NCI-H226 (cell line): ENCODE measurements at regions not wholly inside any gene's neighbourhood (a gene's known extent, or its start where the extent isn't known, plus 50 kb on each side); places are given as distances from the start of the nearest gene placed in this dataset.
"Not testable (repeated sequence)": the region's sequence is repeated elsewhere in the genome, so short reads cannot be mapped to it uniquely, and the experiment has no call there.

Source experiments
- DNase-seq: peaks from one replicate; pipeline ENCODE4 v3.0.0-alpha.2; 2015

- DNase-seq: no peak
Measured at GRCh38 chr14:106613256-106613655, 1086.9 kb downstream of the TMEM121 start.

- DNase-seq: not testable (repeated sequence)
Measured at GRCh38 chr14:106618471-106618951, 1092.1 kb downstream of the TMEM121 start.

GRCh38 chr14:106619606-106620005 lies 1093.2 kb downstream of the TMEM121 start:
- no peak for DNase-seq

- no peak for DNase-seq
Measured at GRCh38 chr14:106620368-106620767, 1094.0 kb downstream of the TMEM121 start.

- no peak for DNase-seq
Measured at GRCh38 chr14:106622200-106622745, 1095.9 kb downstream of the TMEM121 start.

GRCh38 chr14:106625186-106625585 lies 1098.8 kb downstream of the TMEM121 start:
- DNase-seq: no peak

- DNase-seq: not testable (repeated sequence)
Measured at GRCh38 chr14:106626469-106626868, 1100.1 kb downstream of the TMEM121 start.

GRCh38 chr14:106626942-106627588 lies 1100.7 kb downstream of the TMEM121 start:
- DNase-seq: not testable (repeated sequence)

GRCh38 chr14:106631879-106632278 lies 1105.5 kb downstream of the TMEM121 start:
- no peak for DNase-seq

GRCh38 chr14:106633721-106634120 lies 1107.3 kb downstream of the TMEM121 start:
- no peak for DNase-seq

- no peak for DNase-seq
Measured at GRCh38 chr14:106635569-106635968, 1109.2 kb downstream of the TMEM121 start.

GRCh38 chr14:106638786-106639452 lies 1112.5 kb downstream of the TMEM121 start:
- DNase-seq: not testable (repeated sequence)

GRCh38 chr14:106642090-106642489 lies 1115.7 kb downstream of the TMEM121 start:
- DNase-seq: no peak

- not testable (repeated sequence) for DNase-seq
Measured at GRCh38 chr14:106642971-106643370, 1116.6 kb downstream of the TMEM121 start.

- not testable (repeated sequence) for DNase-seq
Measured at GRCh38 chr14:106648874-106649273, 1122.5 kb downstream of the TMEM121 start.

GRCh38 chr14:106651016-106651415 lies 1124.6 kb downstream of the TMEM121 start:
- DNase-seq: no peak

GRCh38 chr14:106652494-106652893 lies 1126.1 kb downstream of the TMEM121 start:
- DNase-seq: no peak

GRCh38 chr14:106657460-106657859 lies 1131.1 kb downstream of the TMEM121 start:
- no peak for DNase-seq

GRCh38 chr14:106658066-106658860 lies 1131.9 kb downstream of the TMEM121 start:
- not testable (repeated sequence) for DNase-seq

GRCh38 chr14:106661561-106661960 lies 1135.2 kb downstream of the TMEM121 start:
- DNase-seq: not testable (repeated sequence)

- no peak for DNase-seq
Measured at GRCh38 chr14:106662936-106663550, 1136.7 kb downstream of the TMEM121 start.

- not testable (repeated sequence) for DNase-seq
Measured at GRCh38 chr14:106663805-106664410, 1137.5 kb downstream of the TMEM121 start.
